IPS DF 19.7 (cell line): ENCODE measurements at regions not wholly inside any gene's neighbourhood (a gene's known extent, or its start where the extent isn't known, plus 50 kb on each side); places are given as distances from the start of the nearest gene placed in this dataset.

ENCODE experiments used
- DNase-seq: peaks from one replicate; pipeline ENCODE4 v3.0.0-alpha.2; 2013; ENCODE audit warnings: low read depth, low spot score

DNA sequence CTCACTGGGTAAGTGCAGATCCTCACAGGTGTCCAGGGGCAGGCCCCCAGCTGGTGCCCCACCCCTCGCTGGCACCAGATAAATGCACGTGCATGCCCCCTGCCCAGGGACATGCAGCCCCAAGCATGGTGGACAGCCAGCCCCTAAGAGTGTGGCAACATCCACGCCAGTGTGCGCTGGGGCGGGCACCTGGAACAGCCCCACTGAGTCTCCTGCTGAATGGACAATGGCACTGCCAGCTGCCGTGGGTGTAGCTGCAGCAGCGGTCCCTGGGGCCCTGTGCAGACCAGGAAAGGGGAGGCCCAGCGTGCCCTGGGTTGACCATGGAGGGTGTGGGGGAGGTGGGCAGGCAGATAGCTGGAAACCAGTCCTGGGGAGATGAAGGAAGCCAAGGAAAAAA is 538.7 kb upstream of the SGCG start:
- DNase-seq: no peak

DNA sequence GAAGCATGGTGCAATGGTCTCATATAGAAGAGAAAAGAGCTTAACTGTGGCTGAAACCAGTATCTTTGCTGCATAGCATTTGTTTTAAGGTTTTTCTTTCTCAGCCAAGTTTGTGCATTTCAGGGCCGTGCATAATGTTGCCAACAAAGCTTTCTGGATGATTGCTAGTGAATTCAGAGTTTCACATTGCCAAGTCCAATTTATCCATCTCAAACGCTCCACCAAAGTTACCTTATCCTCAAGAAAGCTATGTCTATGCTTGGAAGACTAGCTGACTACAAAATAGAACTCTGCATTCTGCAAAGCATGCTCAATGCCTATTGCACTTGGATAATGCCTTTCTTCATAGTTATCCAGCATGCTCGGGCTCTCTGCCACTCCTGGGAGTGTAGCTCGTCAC is 535.8 kb upstream of the SGCG start:
- DNase-seq: no peak

DNA sequence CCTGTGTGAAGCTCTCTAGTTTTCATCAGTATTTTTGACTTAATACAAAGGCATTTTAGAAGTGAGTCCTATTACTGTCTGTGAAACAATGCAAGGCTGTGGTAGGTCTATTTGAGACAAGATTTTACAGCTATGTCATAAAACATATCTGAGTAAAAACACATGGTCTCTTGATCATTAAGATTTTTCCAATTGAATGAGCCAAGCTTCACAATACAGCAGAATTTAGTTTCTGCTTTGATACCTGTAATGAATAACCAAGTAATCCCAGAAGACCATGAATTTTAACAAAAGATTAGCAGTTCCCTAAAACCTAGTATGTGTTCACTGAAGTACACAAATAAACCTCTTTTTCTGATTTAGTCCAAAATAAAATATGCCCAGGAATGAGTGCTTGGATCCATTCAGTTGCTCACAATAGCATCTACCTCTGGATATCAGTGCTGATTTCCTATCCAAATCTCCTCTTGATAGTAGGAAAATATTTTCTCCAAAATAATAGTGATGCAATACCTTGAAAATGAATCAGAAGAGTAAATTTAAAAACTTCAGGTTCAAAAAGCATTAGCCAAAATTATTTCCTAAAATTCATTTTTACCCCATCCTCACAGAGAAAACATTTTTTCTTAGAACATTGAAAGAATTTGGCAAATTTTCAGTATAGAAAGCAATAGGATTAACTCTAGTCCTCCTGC is 533.5 kb upstream of the SGCG start:
- DNase-seq: no peak

DNA sequence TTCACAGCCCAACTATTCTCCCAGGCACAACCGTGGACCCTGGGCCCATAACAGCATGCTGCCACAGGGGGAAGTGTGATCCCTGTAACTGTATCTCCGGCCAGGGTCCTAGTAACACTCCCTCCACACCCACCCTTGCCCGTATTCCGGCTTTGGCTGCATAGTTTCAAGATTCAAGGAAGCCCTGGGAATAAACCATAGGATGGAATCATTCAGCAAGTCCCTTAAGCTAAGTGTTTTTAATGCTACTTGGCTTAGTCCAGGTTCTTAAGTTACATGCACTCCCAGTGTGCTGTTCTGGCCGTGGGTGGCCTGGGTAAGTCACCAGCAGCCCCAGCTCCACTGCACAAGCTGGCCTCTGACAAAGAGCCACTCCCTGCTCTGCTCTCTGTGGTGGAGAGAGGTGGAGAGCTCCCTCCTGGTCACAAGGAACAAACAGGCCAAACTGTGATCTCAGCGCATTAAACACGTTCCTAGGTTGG is 532.4 kb upstream of the SGCG start:
- no peak for DNase-seq

DNA sequence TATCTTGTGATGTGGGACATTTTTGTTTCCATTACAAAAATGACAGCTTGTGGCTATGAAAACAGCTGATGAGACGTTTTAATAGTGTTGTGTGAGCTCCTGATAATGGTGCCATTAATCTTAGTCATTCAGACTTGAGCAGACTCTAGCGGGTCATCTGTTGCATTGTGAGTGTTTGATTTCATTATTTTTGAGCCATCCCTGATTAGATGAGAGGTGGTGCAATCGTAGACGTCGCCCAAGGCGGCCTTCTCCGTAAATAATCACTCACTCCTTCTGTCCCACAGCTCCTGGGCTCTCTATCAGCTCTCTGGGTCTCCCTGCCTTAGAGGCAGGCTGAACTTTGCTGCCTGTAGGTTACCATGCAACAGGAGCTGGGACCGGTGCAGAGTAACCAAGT is 528.0 kb upstream of the SGCG start:
- DNase-seq: no peak

DNA sequence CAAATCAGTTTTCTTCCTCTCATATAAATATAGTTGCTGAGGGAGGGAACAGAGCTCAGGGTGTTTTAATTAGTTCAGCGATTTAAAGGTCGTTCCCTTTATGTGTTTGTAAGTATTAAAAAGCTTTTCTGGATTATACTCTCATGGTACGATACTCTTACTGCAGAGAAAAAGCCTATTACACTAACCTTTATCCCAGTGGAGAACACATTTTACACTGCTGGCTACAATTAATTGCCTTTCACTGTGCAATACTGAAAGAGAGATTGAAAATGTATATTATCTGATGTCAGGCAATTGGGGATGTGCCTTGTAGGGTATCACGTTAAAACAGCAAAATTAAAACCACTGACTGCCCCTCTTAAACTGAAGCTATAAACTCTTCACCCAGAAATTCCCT is 526.9 kb upstream of the SGCG start:
- no peak for DNase-seq

DNA sequence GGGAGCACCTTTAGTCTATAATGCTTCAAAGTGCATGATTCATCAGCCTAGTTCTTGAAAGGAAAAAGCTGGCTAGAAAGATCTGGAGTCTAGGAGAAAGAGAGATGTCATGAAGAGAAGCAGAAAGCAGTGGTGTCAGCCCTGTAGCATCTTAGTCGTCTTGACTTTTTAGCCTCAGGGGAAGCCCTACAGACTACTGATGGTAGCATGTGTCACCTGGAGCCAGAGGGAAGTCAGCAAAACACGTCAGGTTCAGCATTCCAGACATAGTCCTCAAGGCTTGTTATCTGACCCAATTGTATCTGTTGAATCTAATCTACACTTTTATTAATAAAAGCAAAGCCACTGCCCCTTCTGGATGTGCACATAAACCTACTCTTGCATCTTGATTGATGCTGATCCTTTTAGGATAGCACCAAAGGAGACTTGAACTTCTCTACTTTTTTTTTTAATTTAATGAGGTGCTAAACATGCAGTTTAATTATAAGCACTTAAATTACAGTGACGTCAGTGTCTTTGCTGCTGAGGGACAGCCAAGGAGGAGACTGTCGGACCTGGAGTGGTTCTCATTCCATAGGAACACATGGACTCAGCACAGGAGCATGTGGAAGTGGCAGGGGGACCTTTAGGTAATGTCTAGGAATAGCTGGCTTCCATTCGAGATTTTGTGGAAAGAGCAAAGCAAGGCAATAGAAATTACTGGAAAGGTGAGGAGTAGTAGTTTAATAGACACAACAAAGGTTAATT is 525.5 kb upstream of the SGCG start:
- no peak for DNase-seq

DNA sequence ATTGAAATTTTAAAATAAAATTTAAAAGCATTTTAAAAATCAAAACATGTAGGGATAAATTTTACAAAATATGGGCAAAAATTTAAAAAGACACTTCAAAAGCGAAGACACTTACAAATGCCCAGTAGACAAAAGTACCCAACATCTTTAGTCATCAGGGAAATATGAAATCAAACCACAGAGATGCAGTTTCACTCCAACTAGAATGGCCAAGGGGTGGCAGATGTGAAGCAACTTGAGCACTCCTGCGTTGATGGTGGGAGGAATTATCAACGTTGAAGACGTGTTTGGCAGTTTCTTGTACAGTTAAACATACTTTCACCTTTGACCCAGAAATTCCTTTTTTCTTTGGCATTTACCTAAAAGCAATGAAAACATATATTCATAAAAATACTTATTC is 518.0 kb upstream of the SGCG start:
- DNase-seq: no peak

DNA sequence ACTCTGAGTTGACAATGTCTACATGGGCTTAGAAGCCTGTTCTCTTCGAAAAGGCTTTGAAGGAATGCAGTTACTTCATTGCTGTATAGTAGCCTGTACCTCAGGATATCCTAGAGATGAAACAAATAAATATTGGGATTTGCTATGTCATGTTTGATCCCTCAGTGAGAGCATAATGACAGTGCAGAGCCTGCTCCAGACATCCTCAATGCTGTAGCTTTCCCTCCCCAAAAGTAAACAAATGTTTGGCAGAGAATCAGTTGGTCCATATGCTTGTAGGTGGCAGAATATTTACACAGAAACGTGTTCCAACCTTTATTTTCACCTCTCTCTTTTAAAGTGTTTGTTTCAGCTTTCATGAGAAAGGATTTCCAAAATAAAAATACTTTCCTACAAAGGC is 515.3 kb upstream of the SGCG start:
- DNase-seq: no peak

DNA sequence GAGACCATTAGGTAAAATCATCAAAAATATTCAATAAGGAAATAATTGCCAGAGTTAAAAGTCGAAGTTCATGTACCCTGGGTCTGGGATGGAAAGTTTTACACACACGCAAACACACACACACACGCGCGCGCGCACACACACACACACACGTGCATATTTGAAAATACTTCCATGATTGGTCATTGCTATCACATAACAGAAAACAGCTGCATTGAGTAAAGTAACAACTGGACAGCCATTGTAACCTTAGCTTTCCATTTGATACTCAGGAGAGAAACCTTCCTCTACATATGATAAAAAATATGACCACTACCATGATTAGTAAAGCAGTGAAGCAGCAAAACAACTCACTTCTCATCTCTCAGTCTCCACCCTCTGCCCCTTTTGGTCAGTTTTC is 490.0 kb upstream of the SGCG start:
- DNase-seq: no peak

DNA sequence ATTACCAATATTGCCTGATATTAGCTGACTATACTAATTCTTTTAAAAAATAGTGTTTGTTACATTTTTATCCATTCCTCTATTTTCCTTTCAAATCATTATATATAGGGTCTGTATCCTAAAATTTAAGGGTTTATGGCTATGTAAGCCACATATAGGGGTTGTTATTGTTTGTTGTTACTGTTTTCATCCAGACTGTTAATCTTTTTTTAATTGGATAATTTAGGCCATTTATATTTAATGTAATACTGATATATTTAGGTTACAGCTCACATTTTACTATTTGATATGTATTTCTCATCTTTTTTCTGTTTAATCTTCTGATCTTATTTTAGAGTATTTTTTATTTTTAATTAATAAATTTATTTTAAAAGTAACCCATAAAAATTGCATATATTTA is 487.1 kb upstream of the SGCG start:
- DNase-seq: no peak

DNA sequence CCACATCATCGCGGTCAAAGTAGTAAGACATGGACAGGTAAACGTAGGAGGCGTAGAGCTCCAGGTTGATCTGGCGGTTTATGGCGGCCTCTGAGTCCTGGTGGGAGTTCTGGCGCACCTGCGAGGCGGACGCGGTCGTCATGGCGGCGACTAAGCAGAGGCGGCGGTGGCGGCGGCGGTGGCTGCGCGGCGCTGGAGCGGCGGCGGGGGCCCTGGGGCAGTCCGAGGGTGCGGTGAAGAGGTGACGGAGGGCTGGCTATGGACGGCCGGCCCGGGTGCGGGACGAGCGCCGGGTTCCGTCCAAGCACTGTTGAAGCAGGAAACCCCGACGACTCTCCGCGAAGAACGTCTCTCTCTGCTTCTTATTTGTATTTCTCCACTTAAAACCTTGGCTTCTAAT is 484.3 kb upstream of the SGCG start:
- no peak for DNase-seq

DNA sequence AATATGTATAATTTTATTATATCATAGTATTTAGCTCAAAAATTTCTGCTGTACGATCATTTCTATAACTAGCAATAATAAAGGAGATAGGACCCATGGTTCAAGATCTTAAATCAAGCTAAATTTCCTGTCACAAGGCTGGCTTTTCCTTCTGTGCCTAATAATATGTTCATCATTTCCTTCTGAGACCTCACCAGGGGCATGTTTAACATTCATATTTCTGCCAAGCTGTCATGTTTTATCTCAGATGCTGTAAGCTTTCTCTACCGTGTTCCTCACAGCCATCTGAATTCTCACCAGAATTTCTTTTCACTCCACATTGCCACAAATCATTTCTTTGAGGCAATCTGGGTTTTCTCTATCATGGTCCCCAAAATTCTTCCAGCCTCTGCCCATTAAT is 482.3 kb upstream of the SGCG start:
- no peak for DNase-seq

DNA sequence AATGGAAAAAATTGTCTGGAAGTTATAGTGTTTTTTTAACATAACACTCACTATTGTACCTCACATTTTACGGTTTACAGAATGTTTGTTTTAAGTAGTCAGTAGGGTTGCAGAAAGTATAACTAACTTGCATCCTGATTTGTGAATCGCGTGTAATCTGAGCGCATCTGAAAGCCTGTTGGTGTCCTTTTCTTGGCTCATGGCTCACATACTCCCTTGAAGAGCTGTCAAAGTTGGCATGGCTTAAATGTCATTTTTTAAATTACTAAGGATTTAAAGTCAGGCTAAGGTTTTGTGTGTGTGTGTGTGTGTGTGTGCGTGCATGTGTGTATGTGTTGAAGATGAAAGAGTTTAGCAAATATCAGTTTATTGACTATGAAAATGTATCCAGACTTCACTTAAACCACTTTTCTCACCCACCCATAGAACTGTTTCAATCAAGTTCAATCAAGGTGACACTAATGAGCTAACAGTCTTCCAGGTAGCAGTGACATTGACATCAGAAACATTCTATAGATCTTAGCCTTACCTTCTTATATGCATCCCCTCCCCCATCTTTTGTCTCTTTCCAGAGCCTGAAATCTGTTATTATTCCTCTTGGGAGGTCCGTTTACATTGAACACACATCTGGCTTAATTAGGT is 480.4 kb upstream of the SGCG start:
- DNase-seq: no peak

DNA sequence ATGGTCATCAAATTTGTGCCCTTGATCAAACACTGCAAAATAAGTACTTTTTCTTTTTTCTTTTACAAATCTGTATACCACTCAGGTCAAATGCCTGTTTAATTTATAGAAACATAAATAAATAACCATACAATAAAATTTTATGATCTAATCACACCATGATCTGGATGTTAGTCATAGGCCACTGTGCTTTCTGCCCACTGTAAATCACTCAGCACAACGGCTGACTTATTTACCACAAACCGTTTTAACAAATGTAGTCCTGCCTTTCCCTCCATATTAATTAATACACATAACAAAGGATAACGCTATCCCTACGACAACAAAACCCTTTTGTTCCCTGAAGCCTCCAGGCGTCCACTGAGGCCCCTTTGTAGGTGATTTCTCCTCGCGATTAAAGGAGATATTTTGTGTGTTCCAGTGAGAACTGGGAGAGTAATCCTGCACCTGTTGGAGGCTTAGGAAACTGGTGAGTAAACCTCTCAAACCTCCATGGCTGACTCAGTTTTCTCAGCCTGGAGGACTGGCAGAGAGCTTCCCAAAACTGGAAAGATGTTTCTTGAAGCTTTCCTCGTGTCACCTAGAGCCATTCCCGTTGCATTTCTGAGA is 477.1 kb upstream of the SGCG start:
- DNase-seq: no peak

DNA sequence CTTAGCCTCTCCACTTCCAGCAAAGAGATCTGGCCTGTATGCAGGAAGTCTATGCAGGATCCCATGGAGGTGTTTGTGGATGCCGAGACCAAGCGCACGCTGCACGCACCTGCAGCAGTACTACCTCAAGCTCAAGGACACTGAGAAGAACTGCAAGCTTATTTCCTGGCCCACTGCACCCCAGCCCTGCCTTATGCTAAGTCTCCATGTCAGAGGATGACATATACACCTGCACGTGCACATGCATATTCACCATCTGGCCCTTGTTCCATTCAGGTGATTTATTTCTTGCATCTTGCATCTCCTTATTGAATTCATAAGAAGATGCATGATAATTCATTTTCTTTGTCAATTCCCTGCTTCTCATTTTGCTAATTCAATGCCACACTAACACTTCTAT is 472.8 kb upstream of the SGCG start:
- DNase-seq: no peak

DNA sequence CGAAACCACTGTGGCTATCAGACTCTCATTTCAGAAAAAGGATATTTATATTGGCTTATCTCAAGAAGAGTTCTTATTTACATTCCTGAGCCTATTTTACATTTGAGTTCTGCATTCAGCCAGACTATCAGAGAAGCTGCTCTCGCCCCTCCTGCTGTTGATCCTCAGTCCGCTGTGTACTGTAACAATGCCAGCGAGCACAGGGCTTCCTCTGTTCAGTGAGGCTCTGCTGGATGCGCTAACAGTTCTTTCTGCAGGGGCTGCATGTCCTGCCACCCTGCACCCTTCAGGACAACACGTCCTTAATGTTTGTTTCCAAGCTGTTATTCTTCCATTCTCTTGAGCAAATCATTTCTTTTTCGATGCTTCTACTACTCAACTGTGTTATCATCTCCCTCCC is 463.7 kb upstream of the SGCG start:
- no peak for DNase-seq

DNA sequence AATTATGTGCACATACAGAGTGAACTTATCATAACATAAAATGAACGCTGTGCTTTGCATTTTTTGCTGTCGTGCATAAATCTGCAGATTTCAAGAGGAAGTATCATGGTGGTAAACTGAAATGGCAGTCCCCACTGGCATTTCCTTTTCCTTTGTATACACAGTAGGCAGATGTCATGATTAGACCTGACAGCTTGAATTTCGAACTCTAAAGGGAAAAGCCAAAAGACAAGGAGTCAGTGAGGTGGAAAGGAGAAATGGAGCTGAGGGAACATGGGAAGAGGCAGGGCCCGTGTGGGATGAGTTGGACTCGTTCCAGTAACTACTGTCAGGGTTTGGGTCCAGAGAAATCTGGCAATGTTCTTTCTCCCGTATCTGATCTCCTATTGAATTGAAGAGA is 454.1 kb upstream of the SGCG start:
- no peak for DNase-seq

DNA sequence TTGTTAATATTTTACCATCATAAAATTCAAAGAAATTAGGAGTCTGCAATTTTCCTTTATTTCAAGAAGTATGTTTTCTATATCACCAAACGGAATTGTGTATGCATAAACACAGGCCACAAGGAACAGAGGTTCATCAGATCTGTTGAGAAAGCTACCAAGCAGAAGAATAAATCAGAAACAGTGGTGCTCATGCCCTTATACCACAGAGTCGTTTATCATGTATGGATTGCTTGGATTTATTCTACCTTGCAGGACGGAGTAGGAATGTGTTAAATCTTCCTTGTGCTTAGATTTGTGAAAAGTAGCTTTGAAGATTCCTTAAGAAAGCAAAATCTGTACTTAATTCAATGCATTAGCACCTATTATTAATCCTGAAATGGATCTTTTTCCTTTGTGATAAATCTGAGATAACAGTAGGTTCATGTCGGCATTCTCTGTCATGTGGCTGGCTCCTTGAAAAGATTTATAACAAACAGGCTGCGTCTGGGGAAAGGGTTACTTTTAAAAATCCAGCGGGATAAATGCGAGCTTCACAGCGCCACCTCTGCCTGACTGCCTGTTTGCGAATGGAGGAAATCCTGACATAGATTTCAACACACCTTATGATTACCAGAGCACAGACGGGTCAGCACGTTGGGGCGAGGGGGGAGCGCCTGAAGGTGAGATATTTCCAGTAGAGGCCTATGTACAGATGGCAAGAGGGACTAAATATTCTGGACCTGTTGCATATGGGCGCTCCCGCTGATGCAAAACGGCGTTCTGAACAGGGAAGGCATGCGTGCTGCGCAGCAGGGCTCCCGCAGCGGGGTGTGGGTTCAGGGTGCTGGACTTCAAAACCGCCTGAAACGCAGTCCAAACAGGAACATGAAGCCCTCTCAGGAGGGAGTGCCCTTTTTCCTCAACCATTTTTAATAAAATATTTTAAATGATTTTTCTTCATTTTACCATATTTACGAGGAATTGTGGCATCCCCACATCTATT is 445.5 kb upstream of the SGCG start:
- DNase-seq: no peak

DNA sequence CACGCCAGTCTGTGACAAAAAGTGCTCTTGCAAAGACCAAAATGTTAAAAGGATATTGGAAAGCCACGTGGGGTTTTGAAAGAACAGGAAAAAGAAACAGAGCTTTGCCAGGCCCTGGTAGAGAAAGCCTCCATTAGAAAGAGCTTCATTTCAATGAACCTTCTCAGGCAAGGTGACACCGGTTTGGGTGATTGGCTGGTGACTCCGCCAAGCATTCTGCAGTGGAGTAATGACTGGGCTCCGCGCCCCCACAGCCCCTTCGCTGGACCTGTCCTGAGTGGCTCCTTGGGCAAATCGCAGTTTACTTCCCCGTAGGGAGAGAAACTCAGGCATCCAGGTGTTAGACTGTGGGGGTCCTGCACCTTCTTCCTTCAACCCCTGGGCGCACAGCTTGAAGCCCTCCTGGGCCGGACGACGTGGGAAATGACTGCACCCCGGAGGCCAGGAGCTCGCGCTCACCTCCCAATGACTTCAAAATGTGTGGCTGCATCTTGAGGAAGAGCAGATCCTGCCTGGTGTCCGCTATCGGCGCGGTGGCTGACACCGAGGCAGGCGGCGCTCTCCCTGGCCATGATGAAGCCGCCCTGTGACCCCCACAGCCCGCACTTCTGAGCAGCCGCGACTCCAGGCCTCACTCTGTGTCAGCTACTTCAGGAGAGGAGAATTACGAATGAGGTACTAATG is 444.6 kb upstream of the SGCG start:
- DNase-seq: no peak

DNA sequence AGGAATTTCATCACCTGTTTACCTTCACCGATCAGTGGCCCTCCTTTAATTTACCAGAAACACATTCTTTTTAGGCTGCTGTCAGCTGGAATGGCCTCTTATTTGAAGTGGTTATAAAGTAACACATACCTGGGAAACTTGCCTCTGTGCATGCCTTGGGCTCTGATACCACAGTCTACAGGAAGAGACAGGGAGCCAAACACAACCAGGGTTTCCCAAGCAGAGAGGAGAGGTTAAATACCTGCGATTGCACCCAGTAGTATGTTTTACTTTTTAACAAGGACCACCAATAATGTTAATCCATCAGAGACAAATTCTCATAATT is 444.0 kb upstream of the SGCG start:
- no peak for DNase-seq
